OCI-LY3 (cell line): ENCODE measurements at regions not wholly inside any gene's neighbourhood (a gene's known extent, or its start where the extent isn't known, plus 50 kb on each side); places are given as distances from the start of the nearest gene placed in this dataset.

ENCODE experiments used
- EZH2phosphoT487 ChIP-seq: fragments of 200-600 bp; shearing (Covaris generic); IDR thresholded peaks from 2 replicates; pipeline ENCODE4 v1.6.1; 2018; ENCODE audit warnings: antibody characterized with exemption, mixed run types, low read depth
- TF ChIP-seq, protein P1 (sequence below): fragments of 200-600, 300-600 bp; sonication (generic); IDR thresholded peaks from 2 replicates; pipeline ENCODE4 v1.5.1; 2014; ENCODE audit warnings: antibody characterized with exemption, low read length, low read depth

GRCh38 chr1:29387210-29387609 is 150.9 kb downstream of the PTPRU start:
- TF ChIP-seq, protein P1, sequence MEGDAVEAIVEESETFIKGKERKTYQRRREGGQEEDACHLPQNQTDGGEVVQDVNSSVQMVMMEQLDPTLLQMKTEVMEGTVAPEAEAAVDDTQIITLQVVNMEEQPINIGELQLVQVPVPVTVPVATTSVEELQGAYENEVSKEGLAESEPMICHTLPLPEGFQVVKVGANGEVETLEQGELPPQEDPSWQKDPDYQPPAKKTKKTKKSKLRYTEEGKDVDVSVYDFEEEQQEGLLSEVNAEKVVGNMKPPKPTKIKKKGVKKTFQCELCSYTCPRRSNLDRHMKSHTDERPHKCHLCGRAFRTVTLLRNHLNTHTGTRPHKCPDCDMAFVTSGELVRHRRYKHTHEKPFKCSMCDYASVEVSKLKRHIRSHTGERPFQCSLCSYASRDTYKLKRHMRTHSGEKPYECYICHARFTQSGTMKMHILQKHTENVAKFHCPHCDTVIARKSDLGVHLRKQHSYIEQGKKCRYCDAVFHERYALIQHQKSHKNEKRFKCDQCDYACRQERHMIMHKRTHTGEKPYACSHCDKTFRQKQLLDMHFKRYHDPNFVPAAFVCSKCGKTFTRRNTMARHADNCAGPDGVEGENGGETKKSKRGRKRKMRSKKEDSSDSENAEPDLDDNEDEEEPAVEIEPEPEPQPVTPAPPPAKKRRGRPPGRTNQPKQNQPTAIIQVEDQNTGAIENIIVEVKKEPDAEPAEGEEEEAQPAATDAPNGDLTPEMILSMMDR: no peak
- TF ChIP-seq EZH2phosphoT487: no peak
